Osteocyte (in vitro differentiated cells): ENCODE measurements at regions not wholly inside any gene's neighbourhood (a gene's known extent, or its start where the extent isn't known, plus 50 kb on each side); places are given as distances from the start of the nearest gene placed in this dataset.

Experiments
- DNase-seq: peaks from one replicate; pipeline ENCODE4 v3.0.0; 2021; ENCODE audit warnings: mixed read lengths; ENCODE audit not compliant: unreplicated experiment; ENCODE audit errors: extremely low spot score
- H3K27ac Mint-ChIP-seq: one replicate; pipeline ENCODE4 v1.8.0; 2021; ENCODE audit warnings: mild to moderate bottlenecking, mixed read lengths; ENCODE audit not compliant: unreplicated experiment
- H3K27me3 Mint-ChIP-seq: one replicate; pipeline ENCODE4 v1.8.0; 2021; ENCODE audit warnings: mixed read lengths; ENCODE audit not compliant: unreplicated experiment
- H3K36me3 Mint-ChIP-seq: one replicate; pipeline ENCODE4 v1.8.0; 2021; ENCODE audit warnings: mixed read lengths; ENCODE audit not compliant: unreplicated experiment
- H3K4me1 Mint-ChIP-seq: one replicate; pipeline ENCODE4 v1.8.0; 2021; ENCODE audit warnings: mixed read lengths; ENCODE audit not compliant: unreplicated experiment
- H3K4me3 Mint-ChIP-seq: one replicate; pipeline ENCODE4 v1.8.0; 2021; ENCODE audit warnings: mild to moderate bottlenecking, moderate library complexity, mixed read lengths; ENCODE audit not compliant: unreplicated experiment
- H3K9me3 Mint-ChIP-seq: one replicate; pipeline ENCODE4 v1.8.0; 2021; ENCODE audit warnings: mixed read lengths; ENCODE audit not compliant: unreplicated experiment
- TF ChIP-seq, protein P1 (sequence below): fragments of 200-600 bp; sonication (generic); IDR thresholded peaks from 2 replicates; pipeline ENCODE4 v1.5.0; 2021; ENCODE audit warnings: antibody characterized with exemption, mild to moderate bottlenecking, moderate library complexity

DNA sequence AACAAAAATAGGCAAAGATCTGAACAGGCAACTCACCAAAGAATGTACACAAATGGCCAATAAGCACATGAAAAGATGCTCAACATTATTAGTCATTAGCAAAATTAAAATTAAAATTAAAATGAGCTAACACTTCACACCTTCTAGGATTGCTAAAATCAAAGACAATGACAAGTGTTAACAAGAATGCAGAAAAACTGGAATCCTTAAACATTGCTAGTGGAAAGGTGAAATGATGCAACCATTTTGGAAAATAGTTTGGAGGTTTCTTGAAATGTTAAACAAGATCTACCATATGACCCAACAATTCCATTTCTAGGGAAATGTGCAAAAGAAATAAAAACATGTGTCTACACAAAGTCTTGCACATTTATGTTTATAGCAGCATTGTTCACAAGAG, 75.5 kb upstream of the DST start:
- no peak overlapping the region for H3K4me3 Mint-ChIP-seq
- H3K27ac Mint-ChIP-seq = no peak overlapping the region
- no peaks in the 10 kb centered on the region for H3K27me3 Mint-ChIP-seq
- DNase-seq = no peak
- peaks cover 13% of the 10 kb centered on the region for H3K36me3 Mint-ChIP-seq
- peaks cover 5% of the 10 kb centered on the region for H3K9me3 Mint-ChIP-seq
- TF ChIP-seq, protein P1, sequence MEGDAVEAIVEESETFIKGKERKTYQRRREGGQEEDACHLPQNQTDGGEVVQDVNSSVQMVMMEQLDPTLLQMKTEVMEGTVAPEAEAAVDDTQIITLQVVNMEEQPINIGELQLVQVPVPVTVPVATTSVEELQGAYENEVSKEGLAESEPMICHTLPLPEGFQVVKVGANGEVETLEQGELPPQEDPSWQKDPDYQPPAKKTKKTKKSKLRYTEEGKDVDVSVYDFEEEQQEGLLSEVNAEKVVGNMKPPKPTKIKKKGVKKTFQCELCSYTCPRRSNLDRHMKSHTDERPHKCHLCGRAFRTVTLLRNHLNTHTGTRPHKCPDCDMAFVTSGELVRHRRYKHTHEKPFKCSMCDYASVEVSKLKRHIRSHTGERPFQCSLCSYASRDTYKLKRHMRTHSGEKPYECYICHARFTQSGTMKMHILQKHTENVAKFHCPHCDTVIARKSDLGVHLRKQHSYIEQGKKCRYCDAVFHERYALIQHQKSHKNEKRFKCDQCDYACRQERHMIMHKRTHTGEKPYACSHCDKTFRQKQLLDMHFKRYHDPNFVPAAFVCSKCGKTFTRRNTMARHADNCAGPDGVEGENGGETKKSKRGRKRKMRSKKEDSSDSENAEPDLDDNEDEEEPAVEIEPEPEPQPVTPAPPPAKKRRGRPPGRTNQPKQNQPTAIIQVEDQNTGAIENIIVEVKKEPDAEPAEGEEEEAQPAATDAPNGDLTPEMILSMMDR = no peak
- peaks cover 37% of the 10 kb centered on the region for H3K4me1 Mint-ChIP-seq

DNA sequence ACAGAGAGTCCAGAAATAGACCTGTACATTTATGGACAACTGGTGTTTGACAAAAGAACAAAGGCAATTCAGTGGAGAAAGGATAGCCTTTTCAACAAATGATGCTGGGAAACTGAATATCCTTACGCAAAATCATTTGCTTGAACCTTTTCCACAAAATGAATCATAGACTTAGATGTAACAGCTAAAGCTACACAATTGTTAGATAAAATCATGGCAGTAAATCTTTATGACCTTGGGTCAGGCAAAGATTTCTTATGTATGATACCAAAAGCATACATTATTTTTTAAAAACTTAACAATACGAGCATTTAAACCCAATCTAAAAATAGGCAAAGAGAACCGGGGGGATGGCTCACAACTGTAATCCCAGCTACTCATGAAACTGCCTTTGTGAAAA, 73.5 kb upstream of the DST start:
- DNase-seq = no peak
- TF ChIP-seq, protein P1 = no peak
- Mint-ChIP-seq H3K4me3 (no peak overlapping the region), H3K27me3 (no peaks in the 10 kb centered on the region), H3K27ac (peak overlapping the region; percentile 92), H3K36me3 (peaks cover 13% of the 10 kb centered on the region), H3K9me3 (peaks cover 5% of the 10 kb centered on the region), H3K4me1 (peaks cover 41% of the 10 kb centered on the region)

DNA sequence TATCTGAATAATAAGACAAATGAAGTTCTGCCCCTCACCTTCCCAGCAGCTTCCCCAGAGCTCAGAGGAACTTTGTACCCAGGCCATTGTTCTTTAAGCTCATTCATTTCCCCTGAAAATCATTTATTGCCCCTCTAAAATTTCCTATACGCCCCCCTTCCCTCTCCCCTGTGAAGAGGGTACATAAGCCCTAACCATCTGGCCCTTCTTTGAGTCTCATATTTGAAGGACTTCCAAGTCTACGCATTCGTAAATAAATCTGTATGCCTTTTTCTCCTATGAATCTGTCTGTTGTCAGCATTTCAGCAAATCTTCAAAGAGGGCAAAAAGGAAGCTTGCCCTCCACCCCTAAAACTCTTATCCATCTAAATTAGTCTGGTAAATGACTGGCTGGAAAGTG, 73.1 kb upstream of the DST start:
- H3K27me3 Mint-ChIP-seq = no peaks in the 10 kb centered on the region
- H3K4me1 Mint-ChIP-seq = peaks cover 40% of the 10 kb centered on the region
- TF ChIP-seq, protein P1 = no peak
- H3K27ac Mint-ChIP-seq = peak overlapping the region; percentile 92
- H3K36me3 Mint-ChIP-seq = peaks cover 13% of the 10 kb centered on the region
- peaks cover 5% of the 10 kb centered on the region for H3K9me3 Mint-ChIP-seq
- H3K4me3 Mint-ChIP-seq = no peak overlapping the region
- no peak for DNase-seq

DNA sequence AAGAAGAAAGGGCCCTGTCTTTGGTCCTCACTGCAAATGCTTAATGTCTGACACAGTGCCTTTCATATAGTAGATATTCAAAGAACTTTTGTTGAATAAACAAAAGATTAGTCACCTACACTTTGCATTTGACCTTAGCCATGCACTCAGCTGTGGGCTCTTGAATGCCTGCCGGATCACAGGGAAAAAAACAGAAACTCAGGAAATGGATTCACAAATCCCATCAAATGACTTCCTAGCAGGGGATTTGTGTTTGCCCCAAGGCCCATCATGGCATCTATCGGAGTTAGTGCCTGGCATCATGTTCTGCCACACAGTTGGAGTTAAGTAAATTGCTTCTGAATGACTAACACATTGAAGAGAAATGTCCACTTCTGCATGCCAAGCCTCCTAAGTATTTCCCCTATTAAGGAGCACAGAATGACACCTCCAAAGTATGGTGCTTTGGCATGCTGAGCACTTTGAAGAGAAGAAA, 72.3 kb upstream of the DST start:
- Mint-ChIP-seq H3K4me3 (no peak overlapping the region), H3K36me3 (peaks cover 11% of the 10 kb centered on the region), H3K9me3 (peaks cover 5% of the 10 kb centered on the region), H3K27ac (peak overlapping the region; percentile 92), H3K27me3 (no peaks in the 10 kb centered on the region), H3K4me1 (peaks cover 42% of the 10 kb centered on the region)
- DNase-seq = no peak
- TF ChIP-seq, protein P1 = no peak

DNA sequence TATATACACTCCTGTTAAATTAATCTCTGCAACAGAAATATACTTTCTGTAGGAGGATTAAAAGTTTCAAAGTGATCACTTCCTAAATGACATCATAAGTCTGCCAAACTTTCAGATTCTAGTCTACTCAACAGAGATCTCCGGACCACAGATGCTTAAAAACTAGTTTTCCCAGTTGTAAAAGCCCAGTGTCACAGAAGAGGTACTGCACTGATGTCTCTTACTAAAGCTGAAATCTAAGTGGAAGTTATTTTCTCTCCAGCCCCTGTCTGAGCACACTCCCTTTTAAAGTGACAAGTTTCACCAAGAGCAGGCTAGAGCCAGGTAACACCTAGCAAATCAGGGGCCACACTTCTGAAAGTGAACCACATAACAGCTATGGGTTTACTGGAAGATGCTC, 71.6 kb upstream of the DST start:
- peak overlapping the region; percentile 92 for H3K27ac Mint-ChIP-seq
- H3K4me1 Mint-ChIP-seq = peaks cover 48% of the 10 kb centered on the region
- H3K9me3 Mint-ChIP-seq = peaks cover under 1% of the 10 kb centered on the region
- DNase-seq = no peak
- no peaks in the 10 kb centered on the region for H3K27me3 Mint-ChIP-seq
- H3K4me3 Mint-ChIP-seq = no peak overlapping the region
- H3K36me3 Mint-ChIP-seq = peaks cover 8% of the 10 kb centered on the region
- TF ChIP-seq, protein P1 = peak; percentile 13
